Neuron (in vitro differentiated cells): ENCODE measurements at regions not wholly inside any gene's neighbourhood (a gene's known extent, or its start where the extent isn't known, plus 50 kb on each side); places are given as distances from the start of the nearest gene placed in this dataset.

Source experiments
- H2AFZ ChIP-seq: one replicate; pipeline ENCODE4 v1.6.1; 2013; ENCODE audit warnings: low read depth, mild to moderate bottlenecking, inconsistent platforms, low read length, moderate library complexity
- H3K27me3 ChIP-seq: one replicate; pipeline ENCODE4 v1.6.1; 2013; ENCODE audit warnings: low read length; ENCODE audit not compliant: insufficient read depth
- H3K36me3 ChIP-seq: one replicate; pipeline ENCODE4 v1.6.1; 2013; ENCODE audit warnings: low read length; ENCODE audit not compliant: insufficient read depth
- H3K4me1 ChIP-seq: one replicate; pipeline ENCODE4 v1.6.1; 2013; ENCODE audit warnings: low read length; ENCODE audit not compliant: insufficient read depth
- H3K4me3 ChIP-seq: 2 replicates; pipeline ENCODE4 v1.5.1; 2013; ENCODE audit warnings: mild to moderate bottlenecking, low read length, moderate library complexity
- H3K9me3 ChIP-seq: one replicate; pipeline ENCODE4 v1.6.1; 2013; ENCODE audit warnings: low read length

GRCh38 chr21:25081096-25081495 is 526.2 kb downstream of the MRPL39 start:
- H3K36me3 ChIP-seq, result no peaks in the 10 kb centered on the region
- no peaks in the 10 kb centered on the region for H3K4me1 ChIP-seq
- no peaks in the 10 kb centered on the region for H3K27me3 ChIP-seq
- no peak overlapping the region for H2AFZ ChIP-seq
- no peaks in the 10 kb centered on the region for H3K9me3 ChIP-seq
- no peak overlapping the region for H3K4me3 ChIP-seq

GRCh38 chr21:25080661-25081060 is 526.6 kb downstream of the MRPL39 start:
- Histone ChIP-seq H3K4me1 (no peaks in the 10 kb centered on the region), H3K36me3 (no peaks in the 10 kb centered on the region), H3K4me3 (no peak overlapping the region), H3K9me3 (no peaks in the 10 kb centered on the region), H3K27me3 (no peaks in the 10 kb centered on the region), H2AFZ (no peak overlapping the region)

DNA sequence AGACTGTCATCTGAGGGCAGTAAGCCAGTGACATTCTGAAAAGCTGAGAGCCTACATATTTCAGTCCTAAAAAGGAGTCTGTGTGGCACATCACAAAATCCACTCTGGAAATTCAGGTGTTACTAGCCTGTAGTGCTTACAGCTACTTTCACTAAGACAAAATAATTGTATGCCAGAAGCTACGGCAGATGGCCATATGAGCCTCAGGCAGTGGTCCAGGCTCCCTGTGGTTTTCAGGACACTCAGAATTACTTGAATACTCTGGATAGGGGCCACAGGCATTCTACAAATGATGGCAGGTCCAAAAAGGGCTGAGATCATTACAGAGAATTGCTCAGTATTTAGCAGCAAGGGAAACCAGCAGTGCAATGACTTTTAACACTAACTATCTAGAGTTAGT is 527.1 kb downstream of the MRPL39 start:
- Histone ChIP-seq H3K4me1 (no peaks in the 10 kb centered on the region), H3K4me3 (no peak overlapping the region), H2AFZ (no peak overlapping the region), H3K27me3 (no peaks in the 10 kb centered on the region), H3K36me3 (no peaks in the 10 kb centered on the region), H3K9me3 (no peaks in the 10 kb centered on the region)

GRCh38 chr21:25079053-25079452 is 528.2 kb downstream of the MRPL39 start:
- Histone ChIP-seq H3K9me3 (no peaks in the 10 kb centered on the region), H3K27me3 (no peaks in the 10 kb centered on the region), H3K4me1 (no peaks in the 10 kb centered on the region), H3K4me3 (no peak overlapping the region), H2AFZ (no peak overlapping the region), H3K36me3 (no peaks in the 10 kb centered on the region)

GRCh38 chr21:25062061-25062460 is 545.2 kb downstream of the MRPL39 start:
- H3K4me1 ChIP-seq, result no peaks in the 10 kb centered on the region
- no peak overlapping the region for H3K4me3 ChIP-seq
- H3K9me3 ChIP-seq, result no peaks in the 10 kb centered on the region
- no peak overlapping the region for H2AFZ ChIP-seq
- H3K36me3 ChIP-seq, result no peaks in the 10 kb centered on the region
- H3K27me3 ChIP-seq, result no peaks in the 10 kb centered on the region

DNA sequence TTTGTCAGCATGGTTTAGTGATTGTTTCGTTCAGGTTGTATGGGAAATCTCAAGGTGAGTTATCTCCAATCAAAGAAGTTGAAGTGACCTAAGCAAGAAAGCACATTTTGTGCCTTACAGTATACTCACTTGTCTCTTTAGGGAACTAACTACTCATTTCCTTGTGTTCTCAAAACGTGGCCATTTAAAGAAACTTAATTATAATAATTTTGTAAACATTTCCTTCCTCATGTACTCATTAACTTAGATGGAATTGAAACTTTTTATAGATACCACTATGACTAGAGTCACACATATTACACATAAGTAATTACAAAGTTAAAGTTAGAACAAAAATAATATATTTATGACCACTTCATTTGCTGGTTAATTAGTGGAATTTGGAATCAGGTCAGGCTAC is 552.6 kb downstream of the MRPL39 start:
- no peaks in the 10 kb centered on the region for H3K9me3 ChIP-seq
- H3K4me3 ChIP-seq, result no peak overlapping the region
- H3K27me3 ChIP-seq, result no peaks in the 10 kb centered on the region
- no peak overlapping the region for H2AFZ ChIP-seq
- no peaks in the 10 kb centered on the region for H3K4me1 ChIP-seq
- no peaks in the 10 kb centered on the region for H3K36me3 ChIP-seq

- Histone ChIP-seq H2AFZ (peak overlapping the region; percentile 45), H3K4me1 (no peaks in the 10 kb centered on the region), H3K9me3 (no peaks in the 10 kb centered on the region), H3K36me3 (no peaks in the 10 kb centered on the region), H3K4me3 (no peak overlapping the region), H3K27me3 (no peaks in the 10 kb centered on the region)
Measured at GRCh38 chr21:25039461-25040380, 567.6 kb downstream of the MRPL39 start.

DNA sequence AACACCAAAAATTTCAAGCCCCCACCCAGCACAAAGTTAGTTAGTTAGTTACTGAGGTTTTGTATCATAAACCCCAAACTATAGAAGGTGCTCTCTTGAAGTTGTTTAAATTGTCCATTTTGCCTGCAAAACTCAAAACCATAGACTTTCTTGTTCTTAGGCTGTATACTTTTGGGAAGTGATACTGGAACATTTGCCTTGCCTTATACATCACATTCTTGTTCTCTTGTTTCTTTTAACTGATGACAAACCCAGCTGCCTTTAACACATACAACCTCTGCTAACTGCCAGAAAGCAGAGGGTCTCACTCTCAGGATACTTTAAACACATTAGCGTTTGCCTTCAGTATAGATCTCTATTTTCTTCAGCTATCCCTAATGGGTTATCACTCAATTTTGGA is 570.5 kb downstream of the MRPL39 start:
- Histone ChIP-seq H3K4me1 (no peaks in the 10 kb centered on the region), H3K36me3 (no peaks in the 10 kb centered on the region), H3K27me3 (no peaks in the 10 kb centered on the region), H3K9me3 (no peaks in the 10 kb centered on the region), H3K4me3 (no peak overlapping the region), H2AFZ (no peak overlapping the region)

- H3K27me3 ChIP-seq, result no peaks in the 10 kb centered on the region
- no peak overlapping the region for H2AFZ ChIP-seq
- H3K4me3 ChIP-seq, result no peak overlapping the region
- no peaks in the 10 kb centered on the region for H3K4me1 ChIP-seq
- no peaks in the 10 kb centered on the region for H3K36me3 ChIP-seq
- no peaks in the 10 kb centered on the region for H3K9me3 ChIP-seq
Measured at GRCh38 chr21:25031750-25032149, 575.5 kb downstream of the MRPL39 start.

- no peaks in the 10 kb centered on the region for H3K4me1 ChIP-seq
- H2AFZ ChIP-seq, result no peak overlapping the region
Measured at GRCh38 chr21:25029580-25029979, 577.7 kb downstream of the MRPL39 start.

DNA sequence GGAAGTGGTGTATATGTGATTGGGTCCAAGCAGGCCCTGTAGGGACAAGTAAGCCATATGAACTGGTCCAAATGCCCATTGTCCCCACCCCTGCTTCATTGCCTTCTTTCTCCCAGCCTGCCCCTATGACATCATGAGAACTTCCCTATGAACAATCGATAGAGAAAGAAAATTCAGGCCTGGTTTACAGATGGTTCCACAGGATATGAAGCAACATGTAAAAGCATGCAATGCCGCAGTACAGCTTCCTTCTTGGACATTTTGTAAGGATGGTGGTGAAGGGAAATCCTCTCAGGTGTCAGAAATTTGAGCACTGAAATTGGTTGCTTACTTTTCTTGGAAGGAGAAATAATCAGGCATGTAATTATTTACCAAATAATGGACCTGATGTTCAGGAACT is 581.7 kb downstream of the MRPL39 start:
- H3K36me3 ChIP-seq, result no peaks in the 10 kb centered on the region
- no peak overlapping the region for H2AFZ ChIP-seq
- no peaks in the 10 kb centered on the region for H3K9me3 ChIP-seq
- no peaks in the 10 kb centered on the region for H3K4me1 ChIP-seq
- no peaks in the 10 kb centered on the region for H3K27me3 ChIP-seq
- H3K4me3 ChIP-seq, result no peak overlapping the region

More at GRCh38 chr21:25029580-25029979, 577.7 kb downstream of the MRPL39 start:
- H3K9me3 ChIP-seq, result no peaks in the 10 kb centered on the region
- H3K27me3 ChIP-seq, result no peaks in the 10 kb centered on the region
- no peak overlapping the region for H3K4me3 ChIP-seq
- H3K36me3 ChIP-seq, result no peaks in the 10 kb centered on the region

- no peak overlapping the region for H3K4me3 ChIP-seq
- no peaks in the 10 kb centered on the region for H3K9me3 ChIP-seq
- H3K36me3 ChIP-seq, result no peaks in the 10 kb centered on the region
- no peaks in the 10 kb centered on the region for H3K4me1 ChIP-seq
- no peaks in the 10 kb centered on the region for H3K27me3 ChIP-seq
- H2AFZ ChIP-seq, result no peak overlapping the region
Measured at GRCh38 chr21:25024639-25025038, 582.6 kb downstream of the MRPL39 start.

DNA sequence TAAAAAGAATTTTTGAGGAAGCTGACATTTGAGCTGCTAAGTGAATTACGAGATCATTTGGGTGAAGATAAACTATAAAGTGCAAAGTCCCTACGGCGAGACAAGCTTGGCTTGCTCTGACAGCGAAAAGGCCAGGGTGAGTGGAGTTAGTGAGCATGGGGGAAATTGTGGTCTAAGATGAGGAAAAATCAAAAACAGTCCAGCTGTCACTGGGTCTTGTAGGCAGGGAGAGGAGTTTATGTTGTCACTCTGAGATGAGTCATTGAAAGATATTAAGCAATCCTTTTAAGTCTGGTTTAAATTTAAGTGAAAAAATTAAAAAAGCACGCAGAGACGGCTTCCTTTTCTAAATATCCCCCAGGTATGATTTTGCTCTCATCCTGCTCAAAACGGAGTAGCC is 601.9 kb downstream of the MRPL39 start:
- no peaks in the 10 kb centered on the region for H3K4me1 ChIP-seq
- H3K36me3 ChIP-seq, result no peaks in the 10 kb centered on the region
- no peaks in the 10 kb centered on the region for H3K27me3 ChIP-seq
- H3K4me3 ChIP-seq, result no peak overlapping the region
- no peak overlapping the region for H2AFZ ChIP-seq
- H3K9me3 ChIP-seq, result no peaks in the 10 kb centered on the region

GRCh38 chr21:25002676-25003075 is 604.6 kb downstream of the MRPL39 start:
- Histone ChIP-seq H3K27me3 (no peaks in the 10 kb centered on the region), H2AFZ (no peak overlapping the region), H3K36me3 (no peaks in the 10 kb centered on the region), H3K4me1 (no peaks in the 10 kb centered on the region), H3K9me3 (no peaks in the 10 kb centered on the region), H3K4me3 (no peak overlapping the region)
